HG03025 (cell line): ENCODE measurements at regions not wholly inside any gene's neighbourhood (a gene's known extent, or its start where the extent isn't known, plus 50 kb on each side); places are given as distances from the start of the nearest gene placed in this dataset.

ENCODE experiments used
- ATAC-seq: cut with Tn5 transposase; IDR thresholded peaks from one replicate; pipeline ENCODE4 v1.9.1; 2021; ENCODE audit warnings: mild to moderate bottlenecking, moderate library complexity; ENCODE audit not compliant: unreplicated experiment, low FRiP score

GRCh38 chr2:205937211-205937610, 148.8 kb downstream of the INO80D start:
- no peak for ATAC-seq

DNA sequence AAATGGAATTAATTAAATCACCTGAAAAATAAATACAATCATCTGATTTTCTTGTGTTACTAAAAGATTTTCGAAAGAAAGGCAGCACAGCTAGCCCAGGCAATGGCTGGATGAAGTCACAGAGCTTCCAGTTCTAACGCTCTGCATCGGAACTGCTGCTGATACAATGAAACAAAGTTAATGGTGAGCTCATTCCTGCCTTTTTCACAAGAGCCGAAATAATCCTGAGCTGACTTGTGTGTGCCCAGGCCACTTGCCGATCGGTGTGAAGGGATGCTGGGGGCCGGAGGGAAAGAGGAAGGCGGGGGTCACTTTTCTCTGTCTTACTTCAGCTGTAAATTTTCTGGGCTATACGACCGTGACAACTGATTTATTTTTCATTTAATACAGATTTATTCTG, 149.5 kb downstream of the INO80D start:
- no peak for ATAC-seq

- ATAC-seq: no peak
Observed at GRCh38 chr2:205934443-205934842, 151.5 kb downstream of the INO80D start.

DNA sequence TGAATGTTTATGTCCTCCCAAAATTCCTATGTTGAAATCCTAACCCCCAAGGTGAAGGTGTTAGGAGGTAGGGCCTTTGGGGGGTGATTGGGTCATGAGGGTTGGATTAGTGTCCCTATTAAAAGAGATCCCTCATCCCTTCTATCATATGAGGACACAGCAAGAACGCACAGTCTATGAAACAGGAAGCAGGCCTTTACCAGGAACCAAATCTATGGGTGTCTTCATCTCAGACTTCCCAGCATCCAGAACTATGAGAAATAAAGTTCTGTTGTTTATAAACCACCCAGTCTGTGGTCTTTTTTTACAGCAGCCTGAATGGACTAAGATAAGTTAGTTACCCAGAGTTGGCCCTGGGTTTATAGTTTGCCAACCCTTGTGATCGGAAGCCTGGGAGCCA, 153.1 kb downstream of the INO80D start:
- no peak for ATAC-seq

DNA sequence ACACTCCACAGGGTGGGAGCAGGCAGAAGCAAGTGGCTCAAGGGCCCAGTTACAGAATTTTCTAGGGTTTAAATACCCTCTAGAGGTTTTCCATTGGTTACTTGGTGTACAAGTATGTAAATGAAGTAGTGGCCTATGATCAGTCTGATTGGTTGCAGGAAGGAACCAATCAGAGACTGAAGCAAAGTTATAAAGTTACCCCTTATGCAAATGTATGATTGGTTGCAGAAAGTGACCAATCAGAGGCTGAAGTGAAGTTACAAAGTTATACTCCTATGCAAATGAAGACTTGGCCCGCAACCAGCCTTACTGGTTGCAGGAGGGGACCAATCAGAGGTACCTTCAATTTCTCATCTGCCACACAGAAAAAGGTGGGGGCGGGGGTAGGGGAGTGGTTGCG, 154.6 kb downstream of the INO80D start:
- no peak for ATAC-seq

- no peak for ATAC-seq
Observed at GRCh38 chr2:205930209-205930608, 155.8 kb downstream of the INO80D start.

GRCh38 chr2:205929246-205929942, 156.6 kb downstream of the INO80D start:
- ATAC-seq: no peak

DNA sequence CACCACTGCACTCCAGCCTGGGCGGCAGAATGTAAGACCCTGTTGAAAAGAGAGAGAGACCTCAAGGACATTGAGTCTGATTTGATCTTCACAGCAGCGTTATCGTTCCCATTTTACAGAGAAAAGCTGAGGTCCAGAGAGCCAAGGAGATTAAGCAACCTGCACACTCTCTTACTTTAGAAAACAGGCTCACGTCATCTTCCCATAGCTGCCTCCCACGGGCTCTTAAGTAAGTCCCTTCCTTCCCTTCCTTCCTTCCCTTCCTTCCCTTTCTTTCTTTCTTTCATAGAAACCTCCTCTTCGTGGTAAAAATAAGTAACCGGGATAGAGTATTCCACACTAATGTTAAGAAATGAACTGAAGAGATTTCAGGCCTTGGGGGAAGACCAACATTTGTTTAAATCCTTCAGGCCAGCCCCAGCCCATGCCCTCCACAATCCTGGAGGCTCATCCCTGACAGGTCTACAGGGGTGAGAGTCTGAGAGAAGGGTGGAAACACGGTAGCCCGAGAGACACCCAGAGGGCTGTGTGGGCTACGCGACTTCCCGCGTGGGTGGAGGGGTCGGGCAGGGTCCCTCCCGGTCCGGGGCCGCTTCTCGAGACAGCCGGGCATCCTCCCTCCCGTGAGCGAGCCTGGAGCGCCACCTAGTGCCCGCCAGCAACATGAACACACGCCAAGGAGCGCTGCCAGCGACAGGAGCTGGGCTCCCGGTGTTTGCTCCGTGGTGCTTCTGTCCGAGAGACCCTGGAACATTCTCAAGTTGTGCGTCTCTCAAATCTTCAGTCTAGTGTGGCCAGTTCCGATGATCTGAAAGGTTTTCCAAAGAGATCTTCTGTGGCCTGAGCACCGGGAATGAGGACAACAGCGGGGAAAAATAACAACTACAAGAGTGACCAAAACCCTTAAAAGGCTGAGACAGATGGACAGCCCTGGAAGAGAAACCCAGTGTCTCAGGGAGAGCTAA, 160.3 kb downstream of the INO80D start:
- ATAC-seq: peak; percentile 63

- no peak for ATAC-seq
Observed at GRCh38 chr2:205924676-205925075, 161.3 kb downstream of the INO80D start.

- no peak for ATAC-seq
Observed at GRCh38 chr2:205915130-205915524, 170.8 kb downstream of the INO80D start.

DNA sequence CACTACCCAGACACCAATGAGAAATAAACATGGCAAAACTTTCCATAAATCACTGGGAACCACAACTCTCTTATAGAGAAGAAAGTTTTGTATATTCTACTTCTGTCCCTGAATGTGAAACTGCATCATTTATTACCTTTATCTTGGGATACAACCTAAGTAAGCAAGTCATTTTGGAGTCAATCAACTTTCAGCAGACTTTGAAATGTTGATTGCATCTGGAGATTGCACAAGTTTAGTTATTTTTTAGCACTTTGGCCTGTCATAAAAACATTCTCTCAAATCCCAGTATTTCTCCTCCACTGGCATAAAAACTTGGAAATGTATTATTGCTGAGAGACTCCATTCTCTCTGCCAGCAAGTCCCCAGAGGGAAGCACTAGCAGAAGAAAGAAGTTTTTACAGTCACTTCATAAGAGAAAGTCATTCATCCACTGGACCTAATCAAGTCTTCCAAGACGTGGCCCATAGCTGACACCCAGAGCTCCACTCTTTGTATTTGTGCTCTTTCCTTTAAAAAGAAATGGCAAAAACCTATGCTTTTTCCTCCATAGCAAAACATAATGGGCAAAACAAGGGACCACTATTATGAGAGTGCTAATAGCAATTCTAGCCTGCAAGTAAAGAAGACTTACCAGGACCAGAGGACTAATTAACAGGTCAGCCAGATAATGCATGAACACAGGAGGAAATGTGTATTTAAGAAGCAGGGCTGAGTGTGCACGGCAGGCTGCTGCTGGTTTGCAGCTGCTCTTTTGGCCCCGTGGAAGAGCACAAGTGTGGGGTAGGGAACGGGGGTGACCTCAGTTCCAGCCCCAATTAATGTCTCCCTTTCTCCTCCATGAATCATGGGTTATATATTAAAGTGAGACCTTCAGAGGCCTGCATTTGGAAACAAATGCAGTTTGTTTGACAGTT, 171.5 kb downstream of the INO80D start:
- ATAC-seq: no peak

DNA sequence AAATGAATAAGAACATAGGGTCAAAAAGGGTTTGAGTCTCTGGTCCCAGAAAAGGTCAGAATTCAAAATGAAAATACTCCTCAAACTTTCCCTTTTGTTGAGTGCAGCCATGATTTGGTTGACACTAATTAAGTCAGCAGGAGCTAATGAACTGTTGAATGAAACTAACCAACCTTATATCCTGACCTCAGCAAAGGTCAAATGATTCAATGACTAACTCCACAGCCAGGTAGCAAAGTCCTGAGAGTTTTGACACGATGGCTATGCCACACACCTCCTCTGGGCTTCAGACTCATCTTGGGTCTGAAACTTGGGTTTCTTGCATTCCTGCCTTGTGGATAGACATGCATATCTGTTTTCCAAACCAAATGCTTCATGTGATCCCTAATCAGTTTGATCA, 172.3 kb downstream of the INO80D start:
- no peak for ATAC-seq

- no peak for ATAC-seq
Observed at GRCh38 chr2:205911306-205911705, 174.7 kb downstream of the INO80D start.

- no peak for ATAC-seq
Observed at GRCh38 chr2:205909184-205909572, 176.8 kb downstream of the INO80D start.

- no peak for ATAC-seq
Observed at GRCh38 chr2:205908212-205909183, 177.5 kb downstream of the INO80D start.

GRCh38 chr2:205906419-205906818, 179.6 kb downstream of the INO80D start:
- ATAC-seq: no peak

GRCh38 chr2:205905576-205905975, 180.4 kb downstream of the INO80D start:
- no peak for ATAC-seq

DNA sequence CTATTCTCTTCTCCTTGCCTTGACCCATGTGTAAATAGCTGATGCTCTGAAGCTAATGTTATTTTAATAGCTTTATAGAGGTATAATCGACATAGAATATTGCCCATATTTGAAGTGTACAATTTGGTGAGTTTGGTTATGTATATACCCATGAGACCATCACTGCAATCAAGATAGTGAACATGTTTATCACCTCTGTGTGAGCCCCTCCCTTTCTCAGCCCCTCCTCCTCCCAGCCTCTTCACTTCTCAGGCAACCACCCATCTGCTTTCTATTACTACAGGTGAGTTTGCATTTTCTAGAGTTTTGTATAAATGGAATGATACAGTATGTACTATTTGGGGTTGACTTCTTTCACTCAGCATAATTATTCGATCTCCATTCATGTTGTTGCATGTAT, 181.1 kb downstream of the INO80D start:
- no peak for ATAC-seq

- peak; percentile 80 for ATAC-seq
Observed at GRCh38 chr2:205903549-205904129, 182.3 kb downstream of the INO80D start.
